Fibroblast of skin of right quadriceps (primary cell): ENCODE measurements at regions not wholly inside any gene's neighbourhood (a gene's known extent, or its start where the extent isn't known, plus 50 kb on each side); places are given as distances from the start of the nearest gene placed in this dataset.
A peak's percentile ranks its signal among the peaks of the same experiment; 100 is the strongest.
"Not testable (repeated sequence)": the region's sequence is repeated elsewhere in the genome, so short reads cannot be mapped to it uniquely, and the experiment has no call there.

Experiments used
- DNase-seq: peaks from one replicate; pipeline ENCODE4 v3.0.0-alpha.2; 2013

GRCh38 chr3:77707281-77707680, 667.4 kb downstream of the ROBO2 start:
- DNase-seq, result peak; percentile 13

- DNase-seq, result no peak
Measured at GRCh38 chr3:77709155-77709554, 669.3 kb downstream of the ROBO2 start.

GRCh38 chr3:77718311-77718710, 678.4 kb downstream of the ROBO2 start:
- DNase-seq, result no peak

- DNase-seq, result no peak
Measured at GRCh38 chr3:77720460-77720971, 680.6 kb downstream of the ROBO2 start.

- peak; percentile 3 for DNase-seq
Measured at GRCh38 chr3:77726517-77726916, 686.6 kb downstream of the ROBO2 start.

- no peak for DNase-seq
Measured at GRCh38 chr3:77746048-77746447, 706.1 kb downstream of the ROBO2 start.

GRCh38 chr3:77746892-77747291, 707.0 kb downstream of the ROBO2 start:
- no peak for DNase-seq

- DNase-seq, result not testable (repeated sequence)
Measured at GRCh38 chr3:77756397-77756975, 716.6 kb downstream of the ROBO2 start.

- DNase-seq, result no peak
Measured at GRCh38 chr3:77772459-77772858, 732.6 kb downstream of the ROBO2 start.

- DNase-seq, result no peak
Measured at GRCh38 chr3:77773084-77773483, 733.2 kb downstream of the ROBO2 start.

- no peak for DNase-seq
Measured at GRCh38 chr3:77780278-77780996, 740.5 kb downstream of the ROBO2 start.

- no peak for DNase-seq
Measured at GRCh38 chr3:77786216-77786615, 746.3 kb downstream of the ROBO2 start.

- DNase-seq, result no peak
Measured at GRCh38 chr3:77795013-77795412, 755.1 kb downstream of the ROBO2 start.

- DNase-seq, result no peak
Measured at GRCh38 chr3:77799278-77799677, 759.4 kb downstream of the ROBO2 start.

GRCh38 chr3:77800893-77801292, 761.0 kb downstream of the ROBO2 start:
- DNase-seq, result no peak

GRCh38 chr3:77807312-77807711, 767.4 kb downstream of the ROBO2 start:
- no peak for DNase-seq

- DNase-seq, result no peak
Measured at GRCh38 chr3:77814845-77815244, 774.9 kb downstream of the ROBO2 start.

GRCh38 chr3:77815467-77815866, 775.6 kb downstream of the ROBO2 start:
- no peak for DNase-seq

- peak; percentile 69 for DNase-seq
Measured at GRCh38 chr3:77816366-77816765, 776.5 kb downstream of the ROBO2 start.

GRCh38 chr3:77825001-77825827, 785.3 kb downstream of the ROBO2 start:
- DNase-seq, result peak; percentile 88

- peak; percentile 54 for DNase-seq
Measured at GRCh38 chr3:77835921-77836320, 796.0 kb downstream of the ROBO2 start.

- DNase-seq, result no peak
Measured at GRCh38 chr3:77837456-77838025, 797.6 kb downstream of the ROBO2 start.

- no peak for DNase-seq
Measured at GRCh38 chr3:77859156-77859555, 819.3 kb downstream of the ROBO2 start.
